ENCODE measurements at regions not wholly inside any gene's neighbourhood (a gene's known extent, or its start where the extent isn't known, plus 50 kb on each side); places are given as distances from the start of the nearest gene placed in this dataset.

GRCh38 chr10:113293167-113293566, 259.7 kb upstream of the HABP2 start:
- no peak for DNase-seq

GRCh38 chr10:113294868-113295267, 258.0 kb upstream of the HABP2 start:
- no peak for DNase-seq

- no peak for DNase-seq
These were observed 255.6 kb upstream of the HABP2 start for GRCh38 chr10:113297226-113297625.

GRCh38 chr10:113298616-113299015, 254.2 kb upstream of the HABP2 start:
- no peak for DNase-seq

GRCh38 chr10:113300201-113300600, 252.7 kb upstream of the HABP2 start:
- DNase-seq: no peak

- no peak for DNase-seq
These were observed 252.2 kb upstream of the HABP2 start for GRCh38 chr10:113300617-113301016.

- DNase-seq: no peak
These were observed 251.4 kb upstream of the HABP2 start for GRCh38 chr10:113301342-113301984.

GRCh38 chr10:113302062-113302461, 250.8 kb upstream of the HABP2 start:
- no peak for DNase-seq

- no peak for DNase-seq
These were observed 249.2 kb upstream of the HABP2 start for GRCh38 chr10:113303544-113304146.

GRCh38 chr10:113304726-113305125, 248.1 kb upstream of the HABP2 start:
- no peak for DNase-seq

- DNase-seq: no peak
These were observed 247.0 kb upstream of the HABP2 start for GRCh38 chr10:113305871-113306270.

GRCh38 chr10:113309791-113310190, 243.1 kb upstream of the HABP2 start:
- no peak for DNase-seq

GRCh38 chr10:113310347-113310746, 242.5 kb upstream of the HABP2 start:
- DNase-seq: no peak

- no peak for DNase-seq
These were observed 239.7 kb upstream of the HABP2 start for GRCh38 chr10:113313048-113313602.

GRCh38 chr10:113313722-113314121, 239.1 kb upstream of the HABP2 start:
- DNase-seq: no peak

- no peak for DNase-seq
These were observed 236.3 kb upstream of the HABP2 start for GRCh38 chr10:113316506-113316905.

GRCh38 chr10:113317489-113317888, 235.4 kb upstream of the HABP2 start:
- DNase-seq: no peak

GRCh38 chr10:113319479-113319878, 233.4 kb upstream of the HABP2 start:
- no peak for DNase-seq

GRCh38 chr10:113320211-113320610, 232.6 kb upstream of the HABP2 start:
- DNase-seq: no peak

- no peak for DNase-seq
These were observed 231.9 kb upstream of the HABP2 start for GRCh38 chr10:113320987-113321386.

GRCh38 chr10:113322843-113323242, 230.0 kb upstream of the HABP2 start:
- no peak for DNase-seq

- no peak for DNase-seq
These were observed 228.9 kb upstream of the HABP2 start for GRCh38 chr10:113323985-113324384.

- DNase-seq: no peak
These were observed 226.4 kb upstream of the HABP2 start for GRCh38 chr10:113326160-113327111.
